DND-41 (cell line): ENCODE measurements at regions not wholly inside any gene's neighbourhood (a gene's known extent, or its start where the extent isn't known, plus 50 kb on each side); places are given as distances from the start of the nearest gene placed in this dataset.

ENCODE experiments used
- ATAC-seq: fragments of 200-7000 bp; cut with Tn5 transposase; 3 replicates; pipeline ENCODE4 v1.9.1; 2021; ENCODE audit warnings: low read depth; ENCODE audit not compliant: insufficient read depth
- DNase-seq: peaks from one replicate; pipeline ENCODE4 v3.0.0-alpha.2; 2020
- H2AFZ ChIP-seq: 2 replicates; pipeline ENCODE4 v1.6.0; 2012; ENCODE audit warnings: low read depth, low read length
- H3K27ac ChIP-seq: 2 replicates; pipeline ENCODE4 v1.5.1; 2012; ENCODE audit warnings: low read length, inconsistent platforms
- H3K27me3 ChIP-seq: fragments of 200-600 bp; sonication (generic); 2 replicates; pipeline ENCODE4 v1.6.0; 2012; ENCODE audit warnings: low read length, mild to moderate bottlenecking, inconsistent platforms; ENCODE audit not compliant: insufficient read depth, poor library complexity
- H3K36me3 ChIP-seq: 2 replicates; pipeline ENCODE4 v1.5.1; 2012; ENCODE audit warnings: low read length, inconsistent platforms; ENCODE audit not compliant: insufficient read depth
- H3K4me1 ChIP-seq: 2 replicates; pipeline ENCODE4 v1.5.1; 2012; ENCODE audit warnings: mild to moderate bottlenecking, low read length; ENCODE audit not compliant: insufficient read depth
- H3K4me2 ChIP-seq: 2 replicates; pipeline ENCODE4 v1.6.0; 2012; ENCODE audit warnings: mild to moderate bottlenecking, moderate library complexity, low read length, inconsistent platforms; ENCODE audit not compliant: insufficient read depth
- H3K4me3 ChIP-seq, 2 experiments: fragments of 200-600 bp in 1 of 2; shearing (Covaris generic) in 1 of 2; 2 replicates each; pipeline ENCODE4 v1.5.1; 2012 to 2016; ENCODE audit warnings: inconsistent platforms in 2 of 2, low read length in 2 of 2, mild to moderate bottlenecking in 2 of 2, low read depth in 1 of 2, moderate library complexity in 1 of 2
- H3K79me2 ChIP-seq: 2 replicates; pipeline ENCODE4 v1.6.0; 2012; ENCODE audit warnings: low read length, inconsistent platforms; ENCODE audit not compliant: insufficient read depth
- H3K9ac ChIP-seq: 2 replicates; pipeline ENCODE4 v1.6.0; 2012; ENCODE audit warnings: low read depth, mild to moderate bottlenecking, inconsistent platforms, low read length, moderate library complexity
- H3K9me3 ChIP-seq: 2 replicates; pipeline ENCODE4 v1.5.1; 2012; ENCODE audit warnings: low read length, moderate library complexity, mild to moderate bottlenecking, inconsistent platforms; ENCODE audit not compliant: insufficient read depth, severe bottlenecking
- H4K20me1 ChIP-seq: 2 replicates; pipeline ENCODE4 v1.6.0; 2012; ENCODE audit warnings: low read length; ENCODE audit not compliant: insufficient read depth
- EZH2 ChIP-seq: IDR thresholded peaks from 3 replicates; pipeline ENCODE4 v1.6.1; 2012; ENCODE audit warnings: borderline replicate concordance, low read depth, mild to moderate bottlenecking, moderate library complexity, low read length, inconsistent platforms; ENCODE audit not compliant: severe bottlenecking
- TF ChIP-seq, protein P1 (sequence below): IDR thresholded peaks from 2 replicates; pipeline ENCODE4 v1.5.1; 2012; ENCODE audit warnings: borderline replicate concordance, low read length, moderate library complexity, mild to moderate bottlenecking; ENCODE audit not compliant: poor library complexity, severe bottlenecking; ENCODE audit errors: extremely low read depth

DNA sequence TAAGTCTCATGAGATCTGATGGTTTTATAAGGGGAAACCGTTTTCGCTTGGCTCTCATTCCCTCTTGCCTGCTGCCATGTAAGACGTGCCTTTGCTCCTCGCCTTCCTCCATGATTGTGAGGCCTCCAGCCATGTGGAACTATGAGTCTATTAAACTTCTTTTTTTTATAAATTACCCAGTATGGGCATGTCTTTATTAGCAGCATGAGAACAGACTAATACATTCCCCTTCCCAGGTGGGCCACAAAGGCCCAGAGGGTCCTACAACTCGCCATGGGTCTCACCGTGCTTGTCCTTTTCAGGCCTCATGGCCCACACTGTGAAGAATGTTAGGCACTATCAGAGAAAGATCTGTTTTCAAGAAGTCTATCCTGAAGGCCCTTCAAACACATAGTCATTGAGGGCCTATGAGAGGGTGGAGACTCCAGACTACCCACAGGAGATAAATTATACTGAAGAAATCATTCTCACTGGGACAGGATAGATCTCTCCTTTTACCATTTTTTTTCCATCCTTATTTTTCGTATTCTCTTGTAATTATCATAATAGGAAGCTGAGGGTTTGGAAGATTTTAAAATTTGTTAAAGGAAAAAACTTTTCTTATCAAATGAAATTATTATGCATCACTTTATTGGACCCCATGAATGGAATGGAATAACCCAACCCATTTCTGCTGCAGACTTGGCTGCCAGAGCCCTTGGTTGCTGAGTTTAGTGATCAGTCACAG lies 57.2 kb upstream of the EPCAM start:
- no peaks in the 10 kb centered on the region for H3K36me3 ChIP-seq
- no peak overlapping the region for H3K4me2 ChIP-seq
- H2AFZ ChIP-seq = no peak overlapping the region
- H3K79me2 ChIP-seq = no peaks in the 10 kb centered on the region
- no peaks in the 10 kb centered on the region for H3K4me1 ChIP-seq
- no peaks in the 10 kb centered on the region for H3K27me3 ChIP-seq
- ATAC-seq (no peak), DNase-seq (no peak)
- no peak overlapping the region for H3K4me3 ChIP-seq
- H3K27ac ChIP-seq = no peak overlapping the region
- no peaks in the 10 kb centered on the region for H4K20me1 ChIP-seq
- TF ChIP-seq, protein P1, sequence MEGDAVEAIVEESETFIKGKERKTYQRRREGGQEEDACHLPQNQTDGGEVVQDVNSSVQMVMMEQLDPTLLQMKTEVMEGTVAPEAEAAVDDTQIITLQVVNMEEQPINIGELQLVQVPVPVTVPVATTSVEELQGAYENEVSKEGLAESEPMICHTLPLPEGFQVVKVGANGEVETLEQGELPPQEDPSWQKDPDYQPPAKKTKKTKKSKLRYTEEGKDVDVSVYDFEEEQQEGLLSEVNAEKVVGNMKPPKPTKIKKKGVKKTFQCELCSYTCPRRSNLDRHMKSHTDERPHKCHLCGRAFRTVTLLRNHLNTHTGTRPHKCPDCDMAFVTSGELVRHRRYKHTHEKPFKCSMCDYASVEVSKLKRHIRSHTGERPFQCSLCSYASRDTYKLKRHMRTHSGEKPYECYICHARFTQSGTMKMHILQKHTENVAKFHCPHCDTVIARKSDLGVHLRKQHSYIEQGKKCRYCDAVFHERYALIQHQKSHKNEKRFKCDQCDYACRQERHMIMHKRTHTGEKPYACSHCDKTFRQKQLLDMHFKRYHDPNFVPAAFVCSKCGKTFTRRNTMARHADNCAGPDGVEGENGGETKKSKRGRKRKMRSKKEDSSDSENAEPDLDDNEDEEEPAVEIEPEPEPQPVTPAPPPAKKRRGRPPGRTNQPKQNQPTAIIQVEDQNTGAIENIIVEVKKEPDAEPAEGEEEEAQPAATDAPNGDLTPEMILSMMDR = no peak
- no peak for TF ChIP-seq EZH2
- no peak overlapping the region for H3K9ac ChIP-seq
- no peaks in the 10 kb centered on the region for H3K9me3 ChIP-seq

DNA sequence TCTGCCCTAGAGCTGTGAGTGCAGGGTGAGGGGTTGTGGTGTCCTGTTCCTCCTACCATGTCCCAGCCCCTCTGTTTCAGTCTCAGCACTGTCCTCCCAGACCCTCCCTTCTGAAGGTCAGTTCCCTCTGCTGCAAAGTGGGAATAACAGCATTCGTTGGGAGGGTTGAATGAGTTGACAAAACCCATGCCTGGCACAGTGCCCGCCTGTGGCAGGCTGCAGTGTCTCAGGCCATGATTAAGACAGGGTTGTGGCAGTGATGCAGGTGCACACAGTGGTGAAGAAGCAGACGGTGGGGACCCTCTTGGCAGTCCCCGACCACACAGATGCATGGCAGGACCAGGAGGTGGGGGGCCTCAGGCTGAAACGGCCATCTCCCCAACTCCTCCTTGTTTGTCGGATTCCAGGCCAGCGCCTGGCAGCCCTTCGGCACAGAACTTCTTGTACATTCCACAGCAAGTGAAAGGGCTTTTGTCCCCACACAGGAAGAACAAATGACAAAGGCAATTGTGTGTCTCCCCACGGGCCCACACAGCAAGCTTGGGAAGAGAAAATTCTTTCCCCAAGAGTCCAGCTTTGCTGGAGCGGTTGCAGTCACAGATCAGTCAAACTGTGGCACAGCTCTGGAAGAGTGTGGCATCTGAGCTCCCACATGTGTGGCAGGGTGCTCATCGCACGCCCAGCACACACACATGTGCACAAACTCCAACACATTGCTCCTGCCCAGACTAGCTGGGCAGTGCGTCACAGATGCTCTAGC lies 58.1 kb upstream of the EPCAM start:
- no peak for DNase-seq
- Histone ChIP-seq H3K4me2 (no peak overlapping the region), H3K27ac (no peak overlapping the region), H3K4me3 (no peak overlapping the region), H4K20me1 (no peaks in the 10 kb centered on the region), H3K9me3 (no peaks in the 10 kb centered on the region), H3K27me3 (no peaks in the 10 kb centered on the region), H3K9ac (no peak overlapping the region), H3K79me2 (no peaks in the 10 kb centered on the region), H3K36me3 (no peaks in the 10 kb centered on the region), H2AFZ (no peak overlapping the region), H3K4me1 (no peaks in the 10 kb centered on the region)
- 0 out of 3 replicates have a peak, but pooled peaks have one; percentile 31 for ATAC-seq
- no peak for TF ChIP-seq EZH2
- TF ChIP-seq, protein P1 = no peak

DNA sequence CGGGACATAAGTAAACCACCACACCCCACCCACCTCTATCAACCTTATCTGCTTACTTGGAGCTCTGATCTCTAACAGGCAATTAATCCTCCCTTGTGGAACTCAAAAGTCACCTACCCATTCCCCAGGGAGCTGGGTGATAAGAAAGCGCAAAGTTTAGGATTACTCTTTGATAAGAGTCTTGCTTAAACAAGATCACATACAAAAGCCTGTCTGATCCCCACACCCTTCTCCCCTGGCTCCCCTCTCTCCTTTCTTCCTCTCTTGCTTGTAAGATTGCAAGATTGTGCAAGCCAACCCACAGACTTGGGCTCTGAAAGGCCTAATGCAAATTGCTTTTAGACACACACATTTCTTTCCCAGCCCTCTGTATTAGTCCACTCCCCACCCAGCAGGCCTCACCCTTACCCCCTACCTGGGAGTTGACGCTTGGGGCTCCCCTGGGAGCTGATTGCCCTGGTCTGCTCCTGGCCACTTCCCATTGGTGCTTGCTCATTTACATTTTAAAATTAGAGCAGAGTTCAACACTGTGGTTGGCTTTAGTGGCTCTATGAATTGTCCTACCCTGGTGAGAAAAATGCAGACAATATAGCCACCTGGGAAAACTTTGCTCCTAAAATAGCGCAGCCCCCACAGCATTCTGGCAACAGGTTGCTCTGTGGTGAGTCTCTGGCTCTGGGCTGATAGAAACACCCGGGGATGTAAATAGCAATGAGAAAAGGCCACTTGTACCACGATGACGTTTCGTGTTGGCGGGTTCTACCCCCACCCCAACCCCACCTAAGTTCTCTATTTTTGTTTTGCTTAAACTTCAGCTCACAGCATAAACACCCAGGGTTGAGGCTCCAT lies 58.9 kb upstream of the EPCAM start:
- Histone ChIP-seq H3K4me3 (no peak overlapping the region), H3K79me2 (no peaks in the 10 kb centered on the region), H3K4me1 (no peaks in the 10 kb centered on the region), H3K9ac (no peak overlapping the region), H3K9me3 (no peaks in the 10 kb centered on the region), H3K27me3 (peaks cover 2% of the 10 kb centered on the region), H3K27ac (no peak overlapping the region), H3K4me2 (no peak overlapping the region), H3K36me3 (no peaks in the 10 kb centered on the region), H2AFZ (no peak overlapping the region), H4K20me1 (no peaks in the 10 kb centered on the region)
- ATAC-seq (peak; percentile 14; the same call in 1 of the 3 replicates), DNase-seq (no peak)
- no peak for TF ChIP-seq EZH2
- TF ChIP-seq, protein P1 = no peak
